Smooth muscle cell (in vitro differentiated cells): ENCODE measurements at regions not wholly inside any gene's neighbourhood (a gene's known extent, or its start where the extent isn't known, plus 50 kb on each side); places are given as distances from the start of the nearest gene placed in this dataset.

Source experiments
- DNase-seq: peaks from one replicate; lab custom pipeline; 2025; ENCODE audit not compliant: unreplicated experiment; lab: John Stamatoyannopoulos, UW
- H2AFZ ChIP-seq: fragments of 200-600 bp; sonication (generic); 2 replicates; pipeline ENCODE4 v1.6.0; 2016; ENCODE audit warnings: antibody characterized with exemption, low read depth, mild to moderate bottlenecking
- H3F3A ChIP-seq: fragments of 200-600 bp; sonication (generic); 2 replicates; pipeline ENCODE4 v1.6.0; 2017; ENCODE audit warnings: antibody characterized with exemption, low read depth
- H3K27ac ChIP-seq: fragments of 200-600 bp; sonication (generic); 2 replicates; pipeline ENCODE4 v1.5.1; 2016; ENCODE audit warnings: low read depth, mild to moderate bottlenecking
- H3K27me3 ChIP-seq: fragments of 200-600 bp; sonication (generic); 2 replicates; pipeline ENCODE4 v1.6.1; 2016; ENCODE audit warnings: low read depth, mild to moderate bottlenecking
- H3K36me3 ChIP-seq: fragments of 200-600 bp; sonication (generic); 2 replicates; pipeline ENCODE4 v1.5.1; 2016; ENCODE audit warnings: low read depth
- H3K4me1 ChIP-seq: fragments of 200-600 bp; sonication (generic); 2 replicates; pipeline ENCODE4 v1.5.1; 2016; ENCODE audit warnings: low read depth
- H3K4me2 ChIP-seq: fragments of 200-600 bp; sonication (generic); 2 replicates; pipeline ENCODE4 v1.6.0; 2016; ENCODE audit warnings: mild to moderate bottlenecking
- H3K4me3 ChIP-seq: fragments of 200-600 bp; sonication (generic); 2 replicates; pipeline ENCODE4 v1.5.1; 2016; ENCODE audit warnings: mild to moderate bottlenecking
- H3K79me2 ChIP-seq: fragments of 200-600 bp; sonication (generic); 2 replicates; pipeline ENCODE4 v1.6.0; 2016; ENCODE audit warnings: low read depth, mild to moderate bottlenecking
- H3K9ac ChIP-seq: fragments of 200-600 bp; sonication (generic); 2 replicates; pipeline ENCODE4 v1.6.0; 2016; ENCODE audit warnings: low read depth
- H3K9me3 ChIP-seq: fragments of 200-600 bp; sonication (generic); replicated peaks from 2 replicates; pipeline ENCODE4 v1.5.1; 2016; ENCODE audit warnings: low read depth
- H4K20me1 ChIP-seq: fragments of 200-600 bp; sonication (generic); 2 replicates; pipeline ENCODE4 v1.6.0; 2016; ENCODE audit warnings: low read depth
- WGBS: methylation state at CpG from one replicate; pipeline ENCODE4 v1.1.7; 2016; ENCODE audit warnings: low lambda C conversion rate; 5-methylcytosine and 5-hydroxymethylcytosine counted together
- TF ChIP-seq, protein P1 (sequence below): fragments of 200-600 bp; sonication (generic); IDR thresholded peaks from 2 replicates; pipeline ENCODE4 v1.5.1; 2017; ENCODE audit warnings: borderline replicate concordance, mild to moderate bottlenecking, antibody characterized with exemption; ENCODE audit not compliant: insufficient read depth, poor library complexity, severe bottlenecking

DNA sequence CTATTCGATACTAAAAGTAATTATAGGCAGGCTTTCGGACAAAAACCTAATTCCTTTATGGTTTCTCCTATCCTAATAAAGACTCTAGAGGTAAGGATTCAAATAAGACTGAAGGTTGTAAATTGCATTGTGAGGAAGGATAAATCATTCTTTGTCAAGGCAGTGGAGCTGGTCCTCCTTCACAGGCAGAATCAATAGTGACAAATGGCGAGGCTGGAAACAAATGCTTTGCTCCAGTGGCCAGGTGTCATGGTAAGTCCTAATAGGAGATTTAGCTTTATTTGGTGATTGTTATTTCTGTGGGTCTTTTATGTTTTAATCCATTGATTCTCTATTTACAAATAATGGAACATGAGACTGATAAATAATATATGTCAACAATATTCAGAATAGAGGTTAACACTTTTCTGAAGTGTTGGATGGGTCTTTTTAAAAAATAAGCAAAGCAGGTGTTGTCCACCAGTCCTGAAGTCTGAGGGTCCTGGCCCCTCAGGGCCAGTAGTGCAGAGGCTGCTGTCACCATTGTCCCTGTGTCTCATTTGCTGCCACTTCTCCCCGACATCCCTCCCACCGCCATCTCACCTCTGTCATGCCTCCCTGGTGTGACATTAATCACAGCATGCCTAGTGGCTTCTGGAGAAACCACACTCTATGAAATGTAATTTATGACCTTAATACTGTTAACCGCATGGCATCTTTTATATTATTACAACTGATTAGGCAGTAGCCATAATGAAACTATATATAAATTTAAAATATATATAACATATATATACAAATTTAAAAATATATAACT, 120.9 kb upstream of the MAGI3 start:
- Histone ChIP-seq H3K4me3 (no peak overlapping the region), H3K27ac (no peak overlapping the region), H3K9ac (no peak overlapping the region), H4K20me1 (no peaks in the 10 kb centered on the region), H3K4me1 (no peaks in the 10 kb centered on the region), H2AFZ (no peak overlapping the region), H3K79me2 (no peaks in the 10 kb centered on the region), H3K9me3 (no peaks in the 10 kb centered on the region), H3K4me2 (no peak overlapping the region), H3F3A (no peaks in the 10 kb centered on the region), H3K36me3 (no peaks in the 10 kb centered on the region), H3K27me3 (no peaks in the 10 kb centered on the region)
- no peak for DNase-seq
- WGBS: 93% methylated on average over 6 of the region's 6 CpGs
- TF ChIP-seq, protein P1, sequence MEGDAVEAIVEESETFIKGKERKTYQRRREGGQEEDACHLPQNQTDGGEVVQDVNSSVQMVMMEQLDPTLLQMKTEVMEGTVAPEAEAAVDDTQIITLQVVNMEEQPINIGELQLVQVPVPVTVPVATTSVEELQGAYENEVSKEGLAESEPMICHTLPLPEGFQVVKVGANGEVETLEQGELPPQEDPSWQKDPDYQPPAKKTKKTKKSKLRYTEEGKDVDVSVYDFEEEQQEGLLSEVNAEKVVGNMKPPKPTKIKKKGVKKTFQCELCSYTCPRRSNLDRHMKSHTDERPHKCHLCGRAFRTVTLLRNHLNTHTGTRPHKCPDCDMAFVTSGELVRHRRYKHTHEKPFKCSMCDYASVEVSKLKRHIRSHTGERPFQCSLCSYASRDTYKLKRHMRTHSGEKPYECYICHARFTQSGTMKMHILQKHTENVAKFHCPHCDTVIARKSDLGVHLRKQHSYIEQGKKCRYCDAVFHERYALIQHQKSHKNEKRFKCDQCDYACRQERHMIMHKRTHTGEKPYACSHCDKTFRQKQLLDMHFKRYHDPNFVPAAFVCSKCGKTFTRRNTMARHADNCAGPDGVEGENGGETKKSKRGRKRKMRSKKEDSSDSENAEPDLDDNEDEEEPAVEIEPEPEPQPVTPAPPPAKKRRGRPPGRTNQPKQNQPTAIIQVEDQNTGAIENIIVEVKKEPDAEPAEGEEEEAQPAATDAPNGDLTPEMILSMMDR: no peak

DNA sequence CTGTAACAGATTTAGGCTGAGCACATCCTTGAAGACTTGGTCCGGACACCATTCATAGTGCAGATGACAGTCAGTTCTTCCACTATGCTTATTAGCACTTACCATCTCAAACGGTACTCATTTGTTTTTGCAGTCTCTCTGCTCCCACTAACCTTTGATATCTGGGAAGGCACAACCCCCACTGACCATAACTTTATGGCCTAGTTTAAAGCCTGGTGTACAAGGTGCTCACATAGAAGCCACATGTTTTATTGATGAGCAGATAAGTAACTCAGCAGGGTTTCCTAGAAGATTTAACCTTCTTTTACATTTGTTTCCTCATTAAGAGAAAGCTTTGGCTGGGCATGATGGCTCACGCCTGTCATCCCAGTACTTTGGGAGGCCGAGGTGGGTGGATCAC, 119.3 kb upstream of the MAGI3 start:
- no peak overlapping the region for H3K4me2 ChIP-seq
- no peak overlapping the region for H2AFZ ChIP-seq
- H4K20me1 ChIP-seq: no peaks in the 10 kb centered on the region
- H3K4me1 ChIP-seq: no peaks in the 10 kb centered on the region
- no peak overlapping the region for H3K9ac ChIP-seq
- no peak overlapping the region for H3K4me3 ChIP-seq
- DNase-seq: no peak
- no peaks in the 10 kb centered on the region for H3K9me3 ChIP-seq
- no peaks in the 10 kb centered on the region for H3K36me3 ChIP-seq
- TF ChIP-seq, protein P1: no peak
- H3K79me2 ChIP-seq: no peaks in the 10 kb centered on the region
- no peaks in the 10 kb centered on the region for H3K27me3 ChIP-seq
- H3K27ac ChIP-seq: no peak overlapping the region
- no peaks in the 10 kb centered on the region for H3F3A ChIP-seq
- WGBS: 84% methylated on average over 4 of the region's 4 CpGs

DNA sequence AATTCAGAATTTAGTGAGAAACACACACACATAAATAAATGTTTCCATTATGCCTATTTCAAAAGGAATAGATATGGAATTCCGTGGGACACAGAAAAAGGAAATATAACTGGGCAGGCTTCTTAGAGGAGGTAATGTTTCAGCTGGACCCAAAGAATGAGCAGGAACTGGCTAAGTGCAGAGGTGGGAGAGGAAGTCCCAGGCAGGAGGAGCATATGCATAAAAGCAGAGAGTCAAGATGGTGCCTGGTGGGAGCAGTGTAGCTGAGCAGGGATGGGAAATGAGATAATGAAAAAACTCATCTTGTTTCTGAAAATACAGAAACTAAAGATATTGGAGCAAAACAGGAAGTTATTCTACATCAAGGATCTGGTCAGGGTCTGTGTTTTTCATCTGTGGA, 115.2 kb upstream of the MAGI3 start:
- H3K4me3 ChIP-seq: no peak overlapping the region
- H3F3A ChIP-seq: no peaks in the 10 kb centered on the region
- H4K20me1 ChIP-seq: no peaks in the 10 kb centered on the region
- no peaks in the 10 kb centered on the region for H3K9me3 ChIP-seq
- TF ChIP-seq, protein P1: no peak
- no peak overlapping the region for H3K9ac ChIP-seq
- no peaks in the 10 kb centered on the region for H3K36me3 ChIP-seq
- 91% methylated on average over 1 of the region's 1 CpG for WGBS
- no peak overlapping the region for H2AFZ ChIP-seq
- no peak for DNase-seq
- peaks cover 4% of the 10 kb centered on the region for H3K4me1 ChIP-seq
- no peak overlapping the region for H3K4me2 ChIP-seq
- no peaks in the 10 kb centered on the region for H3K79me2 ChIP-seq
- no peak overlapping the region for H3K27ac ChIP-seq
- H3K27me3 ChIP-seq: no peaks in the 10 kb centered on the region

DNA sequence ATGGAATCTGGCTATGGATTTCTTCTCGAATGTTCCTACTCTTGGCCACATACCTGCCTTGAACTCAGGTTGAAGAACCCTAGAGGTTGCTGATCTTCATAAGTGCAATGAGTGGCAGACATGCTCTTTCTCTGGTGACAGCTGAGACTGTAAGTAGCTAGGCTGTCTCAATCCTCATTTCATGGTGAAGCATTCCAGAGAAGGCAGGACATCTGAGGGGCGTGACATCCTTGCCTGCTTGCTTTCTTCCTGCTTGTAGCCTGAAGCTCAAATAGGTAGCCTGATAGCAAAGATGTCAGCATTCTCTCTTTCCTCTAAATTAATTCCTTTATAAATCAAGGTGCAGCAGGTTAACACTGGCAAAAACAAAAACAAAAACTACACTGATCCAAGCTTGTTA, 114.6 kb upstream of the MAGI3 start:
- H3K79me2 ChIP-seq: no peaks in the 10 kb centered on the region
- H2AFZ ChIP-seq: no peak overlapping the region
- no peaks in the 10 kb centered on the region for H3K36me3 ChIP-seq
- H3K27me3 ChIP-seq: no peaks in the 10 kb centered on the region
- no peak overlapping the region for H3K4me3 ChIP-seq
- H4K20me1 ChIP-seq: no peaks in the 10 kb centered on the region
- peaks cover 4% of the 10 kb centered on the region for H3K4me1 ChIP-seq
- TF ChIP-seq, protein P1: no peak
- DNase-seq: no peak
- H3K27ac ChIP-seq: no peak overlapping the region
- H3K9ac ChIP-seq: no peak overlapping the region
- no peak overlapping the region for H3K4me2 ChIP-seq
- WGBS: 87% methylated on average over 2 of the region's 2 CpGs
- H3K9me3 ChIP-seq: no peaks in the 10 kb centered on the region
- H3F3A ChIP-seq: no peaks in the 10 kb centered on the region
